ENCODE measurements at regions not wholly inside any gene's neighbourhood (a gene's known extent, or its start where the extent isn't known, plus 50 kb on each side); places are given as distances from the start of the nearest gene placed in this dataset.

DNA sequence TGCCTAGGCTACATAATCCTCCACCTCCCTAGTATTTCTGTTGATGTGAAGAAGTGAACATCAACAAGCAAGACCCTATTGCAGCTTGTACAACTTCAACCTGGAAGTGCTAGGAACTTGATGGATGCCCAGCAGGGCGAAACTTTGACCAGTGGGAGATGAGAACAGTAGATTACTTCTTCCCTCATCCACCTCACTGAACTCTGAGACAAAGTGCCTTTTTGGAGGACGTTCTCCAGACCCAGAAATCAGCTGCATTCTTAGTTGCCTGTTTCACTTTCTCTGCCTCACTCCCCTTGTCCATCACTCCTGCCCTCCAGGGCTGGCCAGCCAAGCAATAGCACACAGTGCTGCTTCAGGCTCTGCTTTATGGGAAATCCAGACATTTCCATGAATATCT lies 683.4 kb downstream of the GALC start:
- Histone ChIP-seq H3K27ac (ENCODE audit: extremely low read length, insufficient read depth, low read length) (no peak overlapping the region), H3K4me1 (ENCODE audit: insufficient read depth, low read length) (no peaks in the 10 kb centered on the region), H3K4me2 (ENCODE audit: low read depth, low read length) (no peak overlapping the region), H3K36me3 (replicated peaks in 1 of 2; ENCODE audit: control insufficient read depth in 1 of 2, insufficient read depth in 2 of 2, low read length in 2 of 2) (no peaks in the 10 kb centered on the region), H3K79me2 (ENCODE audit: insufficient read depth, low read length) (no peaks in the 10 kb centered on the region), H3K27me3 (ENCODE audit: control insufficient read depth in 1 of 2, insufficient read depth in 2 of 2, low read length in 2 of 2) (no peaks in the 10 kb centered on the region), H2AFZ (ENCODE audit: low read length) (no peak overlapping the region), H4K20me1 (ENCODE audit: insufficient read depth, low read length) (no peaks in the 10 kb centered on the region), H3K9ac (ENCODE audit: insufficient read depth, low read depth, low read length) (no peak overlapping the region), H3K9me3 (ENCODE audit: low read length) (peaks cover 56% of the 10 kb centered on the region), H3K4me3 (replicated peaks in 1 of 3; ENCODE audit: insufficient read depth in 1 of 3, low read depth in 2 of 3, low read length in 3 of 3) (no peak overlapping the region)
- no peak for ATAC-seq
- in situ Hi-C loops (cut with HindIII; ENCODE audit: extremely low pct_ligation_motif_present, low pct_unique_long_range_greater_than_20kb): no loop called here
- intact Hi-C loops (cut with micrococcal nuclease; ENCODE audit: unreplicated experiment): no loop called here
- ChIA-PET CTCF (ENCODE audit: low intra/inter-chr PET ratio, low total read pairs) (no interaction called here), POLR2A (no interaction called here)
- no peak for FAIRE-seq
- no TSS peak for BruUV-seq (replicated peaks)
- WGBS (ENCODE audit: low lambda C conversion rate): 0% methylated on average over 2 of the region's 2 CpGs
- DNase-seq (ENCODE audit: low spot score): no peak
- TF ChIP-seq KAT2B (IDR thresholded peaks at IDR 0.05; ENCODE audit: borderline replicate concordance, low read depth, low read length) (no peak), ZNF44 (CRISPR knock-in tag; IDR thresholded peaks at IDR 0.05) (no peak), EZH2 (conservative IDR thresholded peaks at IDR 0.05; ENCODE audit: low read depth, low read length) (no peak), ZMYM4 (CRISPR knock-in tag; IDR thresholded peaks at IDR 0.05) (no peak), PLRG1 (conservative IDR thresholded peaks at IDR 0.05) (no peak), ZC3H13 (CRISPR knock-in tag; IDR thresholded peaks at IDR 0.05) (no peak), THAP11 (CRISPR knock-in tag; IDR thresholded peaks at IDR 0.05) (no peak), SMAD9 (CRISPR knock-in tag; IDR thresholded peaks at IDR 0.05) (no peak), ZNF75D (CRISPR knock-in tag; IDR thresholded peaks at IDR 0.05; ENCODE audit: borderline replicate concordance) (no peak), GATAD1 (CRISPR knock-in tag; IDR thresholded peaks at IDR 0.05) (no peak)
- TF ChIP-seq, protein P1, sequence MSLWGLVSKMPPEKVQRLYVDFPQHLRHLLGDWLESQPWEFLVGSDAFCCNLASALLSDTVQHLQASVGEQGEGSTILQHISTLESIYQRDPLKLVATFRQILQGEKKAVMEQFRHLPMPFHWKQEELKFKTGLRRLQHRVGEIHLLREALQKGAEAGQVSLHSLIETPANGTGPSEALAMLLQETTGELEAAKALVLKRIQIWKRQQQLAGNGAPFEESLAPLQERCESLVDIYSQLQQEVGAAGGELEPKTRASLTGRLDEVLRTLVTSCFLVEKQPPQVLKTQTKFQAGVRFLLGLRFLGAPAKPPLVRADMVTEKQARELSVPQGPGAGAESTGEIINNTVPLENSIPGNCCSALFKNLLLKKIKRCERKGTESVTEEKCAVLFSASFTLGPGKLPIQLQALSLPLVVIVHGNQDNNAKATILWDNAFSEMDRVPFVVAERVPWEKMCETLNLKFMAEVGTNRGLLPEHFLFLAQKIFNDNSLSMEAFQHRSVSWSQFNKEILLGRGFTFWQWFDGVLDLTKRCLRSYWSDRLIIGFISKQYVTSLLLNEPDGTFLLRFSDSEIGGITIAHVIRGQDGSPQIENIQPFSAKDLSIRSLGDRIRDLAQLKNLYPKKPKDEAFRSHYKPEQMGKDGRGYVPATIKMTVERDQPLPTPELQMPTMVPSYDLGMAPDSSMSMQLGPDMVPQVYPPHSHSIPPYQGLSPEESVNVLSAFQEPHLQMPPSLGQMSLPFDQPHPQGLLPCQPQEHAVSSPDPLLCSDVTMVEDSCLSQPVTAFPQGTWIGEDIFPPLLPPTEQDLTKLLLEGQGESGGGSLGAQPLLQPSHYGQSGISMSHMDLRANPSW (CRISPR knock-in tag; IDR thresholded peaks at IDR 0.05; ENCODE audit: borderline replicate concordance): no peak
